Nucleus accumbens (tissue), 56 donors: ENCODE measurements at regions not wholly inside any gene's neighbourhood (a gene's known extent, or its start where the extent isn't known, plus 50 kb on each side); places are given as distances from the start of the nearest gene placed in this dataset.
A peak's percentile ranks its signal among the peaks of the same experiment; 100 is the strongest.

Experiments used
- DNase-seq, 56 donors: peaks; one replicate each; lab custom pipeline; 2025; lab: John Stamatoyannopoulos, UW

- no peak for DNase-seq
Observed at GRCh38 chr13:39159393-39159792, 121.1 kb downstream of the NHLRC3 start.

GRCh38 chr13:39159846-39160370, 121.7 kb downstream of the NHLRC3 start:
- DNase-seq: no peak

- DNase-seq: no peak
Observed at GRCh38 chr13:39167018-39167417, 128.8 kb downstream of the NHLRC3 start.

- no peak for DNase-seq
Observed at GRCh38 chr13:39170711-39171110, 132.5 kb downstream of the NHLRC3 start.

- DNase-seq: no peak
Observed at GRCh38 chr13:39185326-39185725, 147.1 kb downstream of the NHLRC3 start.

GRCh38 chr13:39186205-39186875, 148.1 kb downstream of the NHLRC3 start:
- DNase-seq: no peak

- DNase-seq: no peak
Observed at GRCh38 chr13:39189778-39190177, 151.5 kb downstream of the NHLRC3 start.

- no peak for DNase-seq
Observed at GRCh38 chr13:39196965-39197646, 158.8 kb downstream of the NHLRC3 start.

- DNase-seq: no peak
Observed at GRCh38 chr13:39197647-39198007, 159.4 kb downstream of the NHLRC3 start.

- DNase-seq: no peak
Observed at GRCh38 chr13:39200249-39200910, 162.1 kb downstream of the NHLRC3 start.

- DNase-seq: no peak
Observed at GRCh38 chr13:39201180-39201579, 162.9 kb downstream of the NHLRC3 start.

GRCh38 chr13:39202746-39203145, 164.5 kb downstream of the NHLRC3 start:
- no peak for DNase-seq

GRCh38 chr13:39208636-39209035, 170.4 kb downstream of the NHLRC3 start:
- no peak for DNase-seq

- no peak for DNase-seq
Observed at GRCh38 chr13:39209731-39210531, 171.7 kb downstream of the NHLRC3 start.

GRCh38 chr13:39210961-39211534, 172.8 kb downstream of the NHLRC3 start:
- DNase-seq: no peak

GRCh38 chr13:39215971-39216370, 177.7 kb downstream of the NHLRC3 start:
- no peak for DNase-seq

- DNase-seq: peak in 6 of 56 donors; percentile 1 to 21 (median 2)
Observed at GRCh38 chr13:39217471-39217870, 179.2 kb downstream of the NHLRC3 start.

- DNase-seq: no peak
Observed at GRCh38 chr13:39224671-39225240, 186.5 kb downstream of the NHLRC3 start.

GRCh38 chr13:39225860-39226259, 187.6 kb downstream of the NHLRC3 start:
- no peak for DNase-seq

- DNase-seq: no peak
Observed at GRCh38 chr13:39226359-39226758, 188.1 kb downstream of the NHLRC3 start.
